Hepatocyte (in vitro differentiated cells): ENCODE measurements at regions not wholly inside any gene's neighbourhood (a gene's known extent, or its start where the extent isn't known, plus 50 kb on each side); places are given as distances from the start of the nearest gene placed in this dataset.

Experiments used
- CTCF ChIP-seq: fragments of 200-600 bp; sonication (generic); IDR thresholded peaks from 2 replicates; pipeline ENCODE4 v1.5.1; 2016; ENCODE audit warnings: antibody characterized with exemption, mild to moderate bottlenecking; ENCODE audit not compliant: poor library complexity
- EZH2 ChIP-seq: fragments of 200-600 bp; sonication (generic); IDR thresholded peaks from 2 replicates; pipeline ENCODE4 v1.6.1; 2016; ENCODE audit warnings: antibody characterized with exemption, mild to moderate bottlenecking, borderline replicate concordance

GRCh38 chr9:13502484-13502883, 223.0 kb upstream of the MPDZ start:
- TF ChIP-seq EZH2 (no peak), CTCF (no peak)
